ENCODE measurements at regions not wholly inside any gene's neighbourhood (a gene's known extent, or its start where the extent isn't known, plus 50 kb on each side); places are given as distances from the start of the nearest gene placed in this dataset.
"Not testable (repeated sequence)": the region's sequence is repeated elsewhere in the genome, so short reads cannot be mapped to it uniquely, and the experiment has no call there.

DNA sequence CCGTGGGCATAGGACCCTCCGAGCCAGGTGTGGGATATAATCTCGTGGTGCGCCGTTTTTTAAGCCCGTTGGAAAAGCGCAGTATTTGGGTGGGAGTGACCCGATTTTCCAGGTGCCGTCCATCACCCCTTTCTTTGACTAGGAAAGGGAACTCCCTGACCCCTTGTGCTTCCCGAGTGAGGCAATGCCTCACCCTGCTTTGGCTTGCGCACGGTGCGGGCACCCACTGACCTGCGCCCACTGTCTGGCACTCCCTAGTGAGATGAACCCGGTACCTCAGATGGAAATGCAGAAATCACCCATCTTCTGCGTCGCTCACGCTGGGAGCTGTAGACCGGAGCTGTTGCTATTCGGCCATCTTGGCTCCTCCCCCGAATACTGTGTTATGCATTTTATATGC lies 575.0 kb downstream of the PDHA2 start:
- not testable (repeated sequence) for DNase-seq (ENCODE audit: low read depth)

DNA sequence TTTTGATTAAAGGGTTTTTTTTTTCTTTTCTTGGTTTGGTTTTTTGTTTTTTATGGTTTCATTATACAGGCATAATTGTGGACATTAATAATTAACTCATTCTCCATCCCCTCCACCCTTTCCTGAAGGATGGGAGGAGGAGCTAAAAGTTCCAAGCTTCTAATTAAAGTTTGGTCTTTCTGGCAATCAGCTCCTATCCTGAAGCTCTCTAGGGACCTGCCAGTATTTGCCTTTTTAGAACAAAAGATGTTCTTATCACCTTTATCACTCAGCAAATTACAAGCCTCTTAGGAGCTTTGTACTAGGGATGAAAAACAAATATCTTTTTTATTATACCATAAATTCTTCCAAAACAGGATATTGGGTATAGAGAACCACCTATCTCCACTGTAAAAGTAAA lies 589.8 kb downstream of the PDHA2 start:
- no peak for DNase-seq (ENCODE audit: low read depth)

DNA sequence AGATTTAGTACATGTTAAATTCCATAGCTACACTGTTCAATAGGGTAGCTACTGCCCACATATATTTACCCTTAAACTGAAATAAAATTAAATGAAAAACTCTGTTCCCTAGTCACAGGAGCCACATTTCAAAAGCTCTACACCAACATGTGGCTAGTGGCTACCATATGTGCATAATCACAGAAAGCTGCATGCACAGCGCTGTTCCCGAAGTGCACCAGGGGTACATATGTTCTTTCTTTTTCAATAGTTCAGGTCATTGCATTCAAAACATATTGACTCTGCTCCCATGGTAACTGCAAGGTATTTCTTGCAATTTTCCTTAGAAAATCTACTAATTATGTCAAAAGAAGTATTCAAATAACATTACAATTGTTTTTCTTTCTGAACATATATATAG lies 591.2 kb downstream of the PDHA2 start:
- DNase-seq (ENCODE audit: low read depth), result no peak

DNA sequence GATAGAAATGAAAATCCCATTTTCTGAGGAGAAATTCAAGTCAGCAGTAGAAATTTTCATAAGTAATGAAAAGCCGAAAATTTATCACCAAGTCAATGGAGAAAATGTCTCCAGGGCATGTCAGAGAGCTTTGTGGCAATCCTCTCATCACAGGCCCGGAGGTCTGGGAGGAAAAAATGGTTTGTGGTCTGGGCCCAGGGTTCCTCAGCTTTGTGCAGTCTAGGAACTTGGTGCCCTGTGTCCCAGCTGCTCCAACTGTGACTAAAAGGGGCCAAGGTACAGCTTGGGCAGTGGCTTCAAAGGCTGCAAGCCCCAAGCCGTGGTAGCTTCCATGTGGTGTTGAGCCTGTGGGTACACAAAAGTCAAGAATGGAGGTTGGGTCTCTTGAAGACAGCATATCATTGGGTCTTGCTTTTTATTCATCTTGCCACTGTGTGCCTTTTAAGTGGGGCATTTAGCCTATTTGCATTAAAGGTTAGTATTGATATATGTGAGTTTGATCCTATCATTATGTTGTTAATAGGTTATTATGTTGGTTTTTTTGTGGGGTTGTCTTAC lies 608.5 kb downstream of the PDHA2 start:
- DNase-seq (ENCODE audit: low read depth), result no peak

DNA sequence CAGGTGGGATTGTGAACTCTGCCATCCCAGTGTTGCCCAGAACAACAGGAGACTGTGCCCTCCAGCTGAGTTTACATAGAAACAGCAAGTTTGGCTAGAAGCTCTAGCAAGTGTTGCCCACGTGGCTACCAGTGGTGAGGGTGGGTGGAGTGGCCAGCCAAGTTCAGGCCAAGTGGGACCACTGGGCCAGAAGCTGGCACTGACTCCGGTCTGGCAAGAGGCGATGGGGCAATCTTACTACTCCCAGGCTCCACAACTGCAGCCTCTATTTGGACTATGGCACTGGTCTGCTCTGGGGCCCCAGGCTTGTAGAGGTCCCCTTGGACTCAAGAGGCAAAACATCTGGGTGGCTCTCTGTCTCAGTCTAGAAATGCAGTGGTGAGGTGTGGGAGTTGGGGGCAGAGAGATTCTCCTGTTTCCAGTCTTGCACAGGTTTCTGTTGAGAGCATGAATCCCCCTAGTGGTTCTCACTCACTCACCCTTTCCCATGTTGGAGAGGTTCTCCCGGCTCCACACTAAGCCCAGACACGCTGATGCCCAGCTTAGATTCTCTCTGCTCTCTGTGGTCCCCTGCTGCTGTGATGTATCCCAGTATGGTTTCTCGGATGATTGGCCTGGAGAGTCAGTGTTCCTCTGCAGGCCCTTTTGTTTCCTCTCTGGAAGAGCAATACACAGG lies 615.3 kb downstream of the PDHA2 start:
- no peak for DNase-seq (ENCODE audit: low read depth)

DNA sequence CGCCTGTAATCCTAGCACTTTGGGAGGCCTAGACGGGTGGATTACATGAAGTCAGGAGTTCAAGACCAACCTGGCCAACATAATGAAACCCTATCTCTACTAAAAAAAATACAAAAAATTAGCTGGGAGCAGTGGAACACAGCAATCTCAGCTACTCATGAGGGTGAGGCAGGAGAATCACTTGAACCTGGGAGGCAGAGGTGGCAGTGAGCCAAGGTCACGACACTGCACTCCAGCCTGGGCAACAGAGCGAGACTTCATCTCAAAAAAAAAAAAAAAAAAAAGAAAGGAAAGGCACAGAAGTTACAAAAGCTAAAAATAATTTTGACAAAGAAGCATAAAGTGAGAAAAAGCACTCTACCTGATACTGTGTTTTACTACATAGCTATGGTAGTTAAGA lies 618.1 kb downstream of the PDHA2 start:
- not testable (repeated sequence) for DNase-seq (ENCODE audit: low read depth)

DNA sequence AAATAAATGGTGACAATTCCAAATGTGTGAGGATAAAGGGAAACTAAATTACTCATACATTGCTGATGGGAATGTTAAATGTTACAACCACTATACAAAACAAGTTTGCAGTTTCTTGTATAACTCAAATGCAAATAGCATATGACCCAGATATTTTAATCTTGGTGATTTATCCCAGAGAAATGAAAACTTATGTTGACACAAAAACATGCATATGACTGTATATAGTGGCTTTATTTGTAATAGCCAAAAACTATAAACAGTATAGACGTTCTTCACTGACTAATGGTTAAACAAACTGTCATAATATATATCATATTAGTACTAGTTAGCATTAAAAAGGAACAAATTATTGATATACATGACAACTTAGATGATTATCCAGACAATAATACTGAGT lies 619.2 kb downstream of the PDHA2 start:
- DNase-seq (ENCODE audit: low read depth), result no peak

DNA sequence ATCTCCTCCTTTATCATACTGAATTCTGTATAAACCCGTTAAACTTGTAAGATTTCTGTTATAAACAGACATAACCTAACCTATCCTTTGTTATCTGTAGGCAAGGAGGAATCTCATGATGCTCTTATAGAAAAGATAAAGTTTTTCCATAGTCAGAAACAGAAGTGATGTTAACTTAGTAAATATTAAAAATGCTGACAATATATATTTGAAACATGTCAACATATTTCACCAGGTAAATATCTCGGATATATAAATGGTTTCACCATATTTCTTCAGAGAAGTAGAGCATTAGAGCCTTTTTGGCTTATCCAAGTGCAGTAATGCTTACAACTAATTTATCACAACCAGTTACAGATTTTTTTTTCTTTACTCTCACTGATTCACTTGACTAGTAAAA lies 625.9 kb downstream of the PDHA2 start:
- no peak for DNase-seq (ENCODE audit: low read depth)

DNA sequence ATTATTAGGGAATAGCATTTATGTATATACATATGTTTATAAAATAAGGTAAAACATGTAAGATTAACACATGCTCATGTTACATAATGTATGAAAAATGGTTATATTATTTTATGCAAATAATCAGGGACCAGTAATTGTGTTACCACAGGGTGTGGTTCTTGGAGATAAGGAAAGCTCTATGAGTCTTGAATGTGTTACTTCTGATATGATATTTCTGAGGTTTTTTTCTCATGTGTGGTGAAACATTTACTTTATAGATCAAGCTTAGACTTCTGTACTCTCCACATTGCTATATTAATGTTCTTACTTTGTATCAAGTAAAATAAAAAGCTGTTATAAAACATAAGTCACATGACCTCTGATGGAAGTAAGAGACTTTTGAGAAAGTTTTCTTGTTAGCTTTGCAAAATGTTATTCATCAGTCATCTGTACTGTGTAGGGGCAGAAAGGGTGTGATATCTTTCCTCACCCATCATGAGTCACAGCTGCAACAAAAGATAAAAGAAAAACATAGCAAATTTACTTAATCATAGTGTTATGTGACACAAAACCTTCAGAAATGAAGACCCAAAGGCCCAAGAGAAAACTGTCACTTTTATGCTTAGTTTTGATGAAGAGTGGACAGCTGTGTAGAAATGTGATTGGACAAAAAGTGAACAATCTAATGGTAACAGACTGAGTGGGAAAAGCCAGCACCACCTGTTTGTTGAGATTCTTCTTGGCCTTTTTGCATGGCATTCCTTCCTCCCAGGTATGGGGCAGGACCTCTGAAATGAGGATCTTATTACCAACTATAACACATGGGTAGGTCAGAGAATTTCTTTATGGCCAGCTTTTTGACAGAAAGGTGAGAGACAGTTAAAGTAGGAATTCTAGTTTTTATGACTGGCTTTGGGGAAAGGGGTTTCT lies 632.3 kb downstream of the PDHA2 start:
- DNase-seq (ENCODE audit: low read depth), result no peak

DNA sequence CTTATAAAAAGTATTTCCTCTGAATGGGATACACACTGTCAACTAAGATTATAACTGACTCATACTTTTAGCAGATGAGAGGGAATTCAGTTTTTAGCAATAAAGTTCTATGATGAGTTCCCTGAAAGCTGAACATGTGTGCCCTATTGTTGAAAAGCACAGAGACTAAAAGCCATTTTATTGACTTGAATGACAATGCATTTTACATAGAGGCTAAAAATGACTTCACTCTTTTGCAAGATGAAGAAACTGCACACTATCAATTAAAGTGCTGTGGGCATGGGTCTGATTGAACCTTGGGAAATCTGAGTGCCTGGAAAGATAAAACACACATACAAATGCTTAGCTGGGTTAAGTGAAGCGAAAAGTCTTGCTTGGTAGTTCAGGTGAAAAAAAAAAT lies 633.4 kb downstream of the PDHA2 start:
- no peak for DNase-seq (ENCODE audit: low read depth)

DNA sequence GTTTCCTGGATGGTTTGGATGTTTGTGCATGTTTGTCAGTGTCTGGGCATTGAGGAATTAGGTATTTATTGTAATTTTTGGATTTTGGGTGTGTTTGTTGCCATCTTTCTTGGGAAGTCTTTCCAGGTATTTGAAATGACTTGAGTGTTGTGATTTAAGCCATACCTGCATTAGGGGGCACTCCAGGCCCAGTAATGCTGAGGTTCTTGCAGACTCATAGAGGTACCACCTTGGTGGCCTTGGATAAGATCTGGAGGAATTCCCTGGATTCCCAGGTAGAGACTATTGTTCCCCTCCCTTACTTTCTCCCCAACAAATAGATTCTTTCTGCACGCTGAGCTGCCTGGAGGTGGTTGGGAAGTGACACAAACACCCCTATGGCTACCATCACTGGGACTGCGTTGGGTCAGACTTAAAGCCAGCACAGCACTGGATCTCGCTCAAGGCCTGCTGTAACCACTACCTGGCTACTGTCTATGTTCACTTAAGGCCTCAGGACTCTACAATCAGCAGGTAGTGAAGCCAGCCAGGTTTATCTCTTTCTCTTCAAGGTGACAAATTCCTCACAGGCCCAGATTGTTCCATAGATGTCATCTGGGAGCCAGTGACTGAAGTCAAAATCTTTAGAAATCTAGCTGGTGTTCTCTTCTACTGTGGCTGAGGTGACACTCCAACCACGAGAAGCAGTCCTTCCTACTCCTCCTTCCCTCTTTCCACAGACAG lies 643.6 kb downstream of the PDHA2 start:
- DNase-seq (ENCODE audit: low read depth), result no peak

DNA sequence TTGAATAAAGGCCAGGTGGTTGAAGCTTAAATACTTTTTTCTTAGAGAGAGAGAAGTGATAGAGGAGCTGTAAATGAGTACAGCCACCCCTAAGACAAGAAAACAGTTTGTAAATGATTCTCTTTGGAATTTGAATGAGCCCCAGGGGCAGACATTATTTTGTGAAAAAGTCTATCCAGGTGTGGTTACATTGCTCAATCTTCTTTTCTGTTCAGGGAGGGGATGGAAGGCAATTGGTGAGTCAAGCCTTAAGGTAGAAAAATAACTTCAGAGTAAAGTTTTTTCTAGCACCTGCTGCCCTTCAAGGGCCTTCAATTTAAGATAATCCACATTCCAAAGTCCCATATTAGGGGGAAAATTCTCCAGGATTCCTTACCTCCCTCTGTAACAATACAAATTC lies 646.7 kb downstream of the PDHA2 start:
- no peak for DNase-seq (ENCODE audit: low read depth)

DNA sequence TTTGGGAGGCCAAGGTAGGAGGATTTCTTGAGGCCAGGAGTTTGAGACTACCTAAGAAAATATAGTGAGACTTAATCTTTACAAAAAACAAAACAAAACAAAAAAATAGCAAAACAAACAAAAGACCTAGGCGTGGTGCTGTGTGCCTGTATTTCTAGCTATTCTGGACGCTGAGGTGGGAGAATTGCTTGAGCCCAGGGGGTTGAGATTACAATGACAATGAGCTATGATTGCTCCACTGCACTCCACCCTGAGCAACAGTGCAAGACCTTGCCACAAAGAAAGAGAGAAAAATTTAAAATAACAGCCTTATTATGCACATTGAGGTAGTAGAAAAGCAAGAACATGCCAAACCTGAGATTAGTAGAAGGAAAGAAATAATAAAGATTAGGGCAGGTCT lies 657.7 kb downstream of the PDHA2 start:
- no peak for DNase-seq (ENCODE audit: low read depth)

DNA sequence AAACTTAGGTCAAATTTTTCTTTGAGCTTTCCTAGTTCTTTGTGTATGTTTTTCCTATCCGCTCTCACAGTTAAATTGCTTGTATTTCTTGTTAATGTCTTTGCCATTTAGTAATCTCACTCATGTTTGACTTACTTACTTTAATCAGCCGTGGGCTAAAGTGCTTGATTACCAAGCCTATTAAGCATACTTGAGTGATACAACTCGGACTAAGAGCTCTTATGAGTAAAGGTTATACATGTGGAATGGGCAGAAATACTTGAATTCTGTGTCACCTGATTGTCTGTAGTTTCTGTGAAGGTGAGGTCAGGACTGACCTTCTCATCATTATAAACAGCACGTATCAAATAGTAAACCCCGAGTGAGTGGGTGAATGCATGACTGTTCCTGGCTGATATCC lies 664.5 kb downstream of the PDHA2 start:
- DNase-seq (ENCODE audit: low read depth), result no peak

DNA sequence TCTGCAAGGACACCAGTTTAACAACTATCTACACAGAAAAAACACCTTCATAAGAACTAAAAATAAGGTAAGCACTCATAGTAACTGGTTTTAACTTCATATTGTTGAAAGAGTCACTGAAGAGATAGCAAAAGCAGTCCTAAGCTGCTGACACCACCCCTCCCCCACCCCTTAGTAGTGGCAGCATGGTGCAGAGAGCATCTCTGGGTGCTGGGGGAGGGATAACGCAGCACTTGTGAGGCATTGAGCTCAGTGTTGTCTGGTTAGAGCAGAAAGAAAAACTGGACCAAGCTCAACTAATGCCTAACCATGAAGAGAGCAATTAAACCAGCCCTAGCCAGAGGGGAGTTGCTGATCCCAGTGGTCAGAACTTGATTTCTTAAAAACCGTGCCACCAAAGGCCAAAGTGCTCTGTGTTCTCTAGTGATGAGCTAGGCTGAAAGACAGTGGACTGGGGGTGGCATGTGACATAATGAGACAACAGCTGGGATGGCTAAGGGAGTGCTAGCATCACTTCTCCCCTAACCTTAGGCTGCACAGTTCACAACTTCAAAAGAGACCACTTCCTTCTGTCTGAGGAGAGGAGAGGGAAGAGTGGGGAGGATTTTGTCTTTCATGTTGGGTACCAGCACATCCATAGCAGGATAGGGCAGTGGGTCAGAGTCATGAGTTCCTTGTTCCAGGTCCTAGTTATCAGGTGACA lies 669.3 kb downstream of the PDHA2 start:
- DNase-seq (ENCODE audit: low read depth), result no peak

DNA sequence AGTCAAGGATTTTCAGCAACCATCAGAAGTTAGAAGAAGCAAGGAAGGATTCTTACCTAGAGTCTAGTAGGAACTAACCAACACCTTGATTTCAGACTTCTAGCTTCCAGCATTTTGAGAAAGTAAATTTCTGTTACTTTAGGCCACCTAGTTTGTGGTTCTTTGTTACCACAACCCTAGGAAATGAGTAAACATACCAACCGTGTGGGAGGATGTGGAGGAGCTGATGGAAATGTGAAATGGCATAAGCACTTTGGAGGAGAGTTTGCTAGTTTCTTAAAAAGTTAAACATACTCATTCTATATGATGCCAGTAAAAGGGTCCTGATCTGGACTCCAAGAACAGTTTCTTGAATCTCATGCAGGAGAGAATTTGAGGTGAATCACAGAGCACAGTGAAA lies 679.4 kb downstream of the PDHA2 start:
- DNase-seq (ENCODE audit: low read depth), result no peak

DNA sequence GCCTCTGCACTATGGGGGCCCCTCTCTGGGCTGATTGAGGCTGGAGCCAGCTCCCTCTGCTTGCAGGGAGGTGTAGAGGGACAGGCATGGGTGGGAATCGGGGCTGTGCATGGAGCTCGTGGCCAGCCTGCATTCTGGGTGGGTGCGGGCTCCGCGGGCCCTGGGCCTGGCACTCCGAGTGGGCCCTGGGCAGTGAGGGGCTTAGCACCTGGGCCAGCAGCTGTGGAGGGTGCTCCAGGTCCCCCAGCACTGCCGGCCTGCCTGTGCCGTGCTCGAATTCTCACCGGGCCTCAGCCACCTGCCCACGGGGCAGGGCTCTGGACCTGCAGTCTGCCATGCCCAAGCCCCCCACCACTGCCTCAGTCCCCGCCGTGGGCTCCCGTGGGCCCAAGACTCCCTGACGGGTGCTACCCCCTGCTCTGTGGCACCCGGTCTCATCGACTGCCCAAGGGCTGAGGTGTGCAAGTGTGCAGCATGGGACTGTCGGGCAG lies 681.2 kb downstream of the PDHA2 start:
- no peak for DNase-seq (ENCODE audit: low read depth)

DNA sequence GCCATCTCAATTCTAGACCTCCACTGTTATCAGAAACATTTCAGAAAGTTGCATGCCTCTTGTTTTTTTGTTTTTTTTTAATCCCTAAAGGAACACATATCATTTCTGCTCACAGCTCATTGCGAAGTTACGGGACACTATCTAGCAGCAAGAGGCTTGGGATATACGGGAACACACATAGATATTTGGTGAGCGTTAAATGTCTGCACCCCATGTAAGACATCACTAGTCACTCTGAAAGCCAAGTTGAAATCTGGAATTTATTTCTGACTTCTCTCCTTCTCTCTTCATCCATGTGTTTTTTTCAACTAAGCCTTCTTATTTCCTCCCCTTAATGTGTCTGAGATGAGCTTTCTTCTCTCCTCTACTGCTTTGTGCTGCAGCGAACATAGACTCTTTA lies 683.7 kb downstream of the PDHA2 start:
- no peak for DNase-seq (ENCODE audit: low read depth)

DNA sequence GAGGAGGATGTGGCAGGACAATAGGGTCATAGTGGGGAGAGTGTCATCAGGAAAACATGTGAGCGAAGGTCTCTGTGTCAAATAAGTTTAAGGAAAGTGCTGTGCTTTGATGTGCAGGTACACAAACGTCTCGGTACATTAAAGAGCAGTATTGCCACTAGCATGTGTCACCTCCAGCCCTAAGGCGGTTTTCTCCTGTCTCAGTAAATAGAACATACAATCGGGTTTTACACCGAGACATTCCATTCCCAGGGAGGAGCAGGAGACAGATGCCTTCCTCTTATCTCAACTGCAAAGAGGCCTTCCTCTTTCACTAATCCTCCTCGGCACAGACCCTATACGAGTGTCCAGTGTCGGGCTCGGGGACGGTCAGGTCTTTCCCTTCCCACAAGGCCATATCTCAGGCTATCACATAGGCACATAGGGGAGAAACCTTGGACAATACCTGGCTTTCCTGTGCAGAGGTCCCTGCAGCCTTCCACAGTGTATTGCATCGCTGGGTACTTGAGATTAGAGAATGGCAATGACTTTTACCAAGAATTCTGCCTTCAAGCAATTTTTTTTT lies 684.5 kb downstream of the PDHA2 start:
- DNase-seq (ENCODE audit: low read depth), result no peak

DNA sequence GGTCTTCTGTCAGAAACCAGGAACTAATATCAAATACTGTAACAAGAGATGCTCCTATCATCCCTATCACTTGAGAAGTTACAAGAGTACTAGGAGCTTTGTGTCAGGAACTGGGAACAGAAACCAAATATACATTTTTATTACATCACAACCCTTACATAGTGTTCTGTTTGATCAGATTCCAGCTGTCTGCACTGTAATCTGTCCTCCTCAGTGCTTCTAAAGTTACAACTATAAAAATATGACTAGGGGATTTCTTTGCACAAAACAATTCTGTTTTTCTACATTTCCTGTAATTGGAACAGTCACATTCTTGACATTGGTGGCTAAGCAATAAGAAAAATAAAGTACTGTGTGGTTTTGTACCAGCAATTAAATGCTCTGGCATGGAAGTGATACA lies 686.0 kb downstream of the PDHA2 start:
- no peak for DNase-seq (ENCODE audit: low read depth)

DNA sequence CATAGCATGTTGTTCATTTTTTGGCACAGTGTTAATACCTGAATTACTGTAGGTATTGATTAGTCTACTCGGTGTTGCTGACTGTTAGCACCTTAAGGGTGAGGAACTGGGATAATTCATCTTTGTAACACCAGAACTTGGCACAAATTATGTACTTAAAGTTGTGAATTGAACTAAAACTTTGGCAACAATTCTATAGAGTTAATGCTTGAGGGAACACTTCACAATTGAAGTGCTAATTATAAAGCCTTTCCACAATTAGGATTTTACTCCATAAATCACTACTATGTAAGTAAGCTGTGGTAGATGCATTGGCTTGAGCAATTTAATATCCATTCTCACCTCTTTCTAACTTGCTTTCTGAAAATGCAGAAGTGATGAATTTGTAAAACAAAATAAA lies 686.7 kb downstream of the PDHA2 start:
- DNase-seq (ENCODE audit: low read depth), result no peak

DNA sequence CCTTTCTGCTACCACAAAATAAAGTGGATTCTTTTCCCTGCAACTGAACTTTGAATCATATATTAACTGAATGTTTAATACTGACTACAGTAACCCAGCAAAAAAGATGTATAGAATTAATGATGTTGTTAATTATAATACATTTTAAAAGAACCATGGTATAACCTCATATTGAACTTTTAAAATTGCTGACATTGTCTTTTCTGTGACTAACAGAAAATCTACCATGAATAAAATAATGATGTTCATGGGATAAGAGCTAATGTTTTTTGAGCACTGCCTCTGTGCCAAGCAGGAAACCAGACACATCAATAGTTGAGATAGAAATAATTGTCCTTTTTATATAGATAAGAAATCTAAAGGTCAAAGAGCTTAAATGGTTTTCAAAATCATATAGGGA lies 691.9 kb downstream of the PDHA2 start:
- DNase-seq (ENCODE audit: low read depth), result no peak
